OCI-LY1 (cell line): ENCODE measurements at regions not wholly inside any gene's neighbourhood (a gene's known extent, or its start where the extent isn't known, plus 50 kb on each side); places are given as distances from the start of the nearest gene placed in this dataset.

Source experiments
- H2AFZ ChIP-seq: fragments of 200-600 bp; sonication (generic), shearing (Covaris generic); 2 replicates; pipeline ENCODE4 v1.6.0; 2014; ENCODE audit warnings: antibody characterized with exemption, mild to moderate bottlenecking, low read length
- H3F3A ChIP-seq: fragments of 200-600 bp; sonication (generic), shearing (Covaris generic); 2 replicates; pipeline ENCODE4 v1.6.0; 2014; ENCODE audit warnings: mild to moderate bottlenecking, antibody characterized with exemption, low read length, moderate library complexity; ENCODE audit not compliant: insufficient read depth
- H3K27ac ChIP-seq: fragments of 200-600 bp; sonication (generic); 2 replicates; pipeline ENCODE4 v1.5.1; 2014; ENCODE audit warnings: low read length, mixed run types, mild to moderate bottlenecking, low read depth; ENCODE audit not compliant: poor library complexity, severe bottlenecking
- H3K27me3 ChIP-seq: fragments of 200-600 bp; sonication (generic); 2 replicates; pipeline ENCODE4 v1.6.0; 2014; ENCODE audit warnings: antibody characterized with exemption, mild to moderate bottlenecking, low read length, moderate library complexity; ENCODE audit not compliant: insufficient read depth
- H3K36me3 ChIP-seq: fragments of 200-600 bp; sonication (generic); 2 replicates; pipeline ENCODE4 v1.6.1; 2014; ENCODE audit warnings: mild to moderate bottlenecking, antibody characterized with exemption, low read length, moderate library complexity, mixed read lengths; ENCODE audit not compliant: insufficient read depth
- H3K4me1 ChIP-seq: fragments of 200-600 bp; sonication (generic); 2 replicates; pipeline ENCODE4 v1.5.1; 2014; ENCODE audit warnings: mild to moderate bottlenecking, low read length, moderate library complexity; ENCODE audit not compliant: insufficient read depth, severe bottlenecking
- H3K4me2 ChIP-seq: fragments of 200-600 bp; sonication (generic), shearing (Covaris generic); 2 replicates; pipeline ENCODE4 v1.6.1; 2014; ENCODE audit warnings: low read length
- H3K4me3 ChIP-seq: fragments of 200-600 bp; sonication (generic); 2 replicates; pipeline ENCODE4 v1.5.1; 2014; ENCODE audit warnings: low read length, low read depth, mild to moderate bottlenecking, mixed read lengths; ENCODE audit not compliant: poor library complexity, severe bottlenecking
- H3K79me2 ChIP-seq: fragments of 200-600 bp; shearing (Covaris generic); 2 replicates; pipeline ENCODE4 v1.6.1; 2016; ENCODE audit warnings: mixed run types, low read length, mixed read lengths; ENCODE audit not compliant: insufficient read depth
- H3K9ac ChIP-seq: fragments of 200-600 bp; sonication (generic), shearing (Covaris generic); 2 replicates; pipeline ENCODE4 v1.6.1; 2014; ENCODE audit warnings: mild to moderate bottlenecking, low read length, mixed read lengths
- H3K9me2 ChIP-seq: fragments of 200-600 bp; sonication (generic), shearing (Covaris generic); 2 replicates; pipeline ENCODE4 v1.6.1; 2014; ENCODE audit warnings: low read depth, mild to moderate bottlenecking, low read length, mixed read lengths
- H3K9me3 ChIP-seq: fragments of 200-600 bp; shearing (Covaris generic); 2 replicates; pipeline ENCODE4 v1.6.1; 2014; ENCODE audit warnings: low read length, mixed read lengths
- H4K20me1 ChIP-seq: fragments of 200-600 bp; sonication (generic), shearing (Covaris generic); 2 replicates; pipeline ENCODE4 v1.6.0; 2016; ENCODE audit warnings: mild to moderate bottlenecking, low read length; ENCODE audit not compliant: insufficient read depth
- EZH2 ChIP-seq: fragments of 200-600 bp; sonication (generic), shearing (Covaris generic); IDR thresholded peaks from 2 replicates; pipeline ENCODE4 v1.8.0; 2017; ENCODE audit warnings: borderline replicate concordance, mixed run types, mild to moderate bottlenecking, antibody characterized with exemption, low read length, moderate library complexity, mixed read lengths
- TF ChIP-seq, protein P1 (sequence below): fragments of 200-600 bp; sonication (generic), shearing (Covaris generic); IDR thresholded peaks from 2 replicates; pipeline ENCODE4 v1.5.1; 2017; ENCODE audit warnings: mild to moderate bottlenecking, antibody characterized with exemption, low read length, moderate library complexity, mixed read lengths

DNA sequence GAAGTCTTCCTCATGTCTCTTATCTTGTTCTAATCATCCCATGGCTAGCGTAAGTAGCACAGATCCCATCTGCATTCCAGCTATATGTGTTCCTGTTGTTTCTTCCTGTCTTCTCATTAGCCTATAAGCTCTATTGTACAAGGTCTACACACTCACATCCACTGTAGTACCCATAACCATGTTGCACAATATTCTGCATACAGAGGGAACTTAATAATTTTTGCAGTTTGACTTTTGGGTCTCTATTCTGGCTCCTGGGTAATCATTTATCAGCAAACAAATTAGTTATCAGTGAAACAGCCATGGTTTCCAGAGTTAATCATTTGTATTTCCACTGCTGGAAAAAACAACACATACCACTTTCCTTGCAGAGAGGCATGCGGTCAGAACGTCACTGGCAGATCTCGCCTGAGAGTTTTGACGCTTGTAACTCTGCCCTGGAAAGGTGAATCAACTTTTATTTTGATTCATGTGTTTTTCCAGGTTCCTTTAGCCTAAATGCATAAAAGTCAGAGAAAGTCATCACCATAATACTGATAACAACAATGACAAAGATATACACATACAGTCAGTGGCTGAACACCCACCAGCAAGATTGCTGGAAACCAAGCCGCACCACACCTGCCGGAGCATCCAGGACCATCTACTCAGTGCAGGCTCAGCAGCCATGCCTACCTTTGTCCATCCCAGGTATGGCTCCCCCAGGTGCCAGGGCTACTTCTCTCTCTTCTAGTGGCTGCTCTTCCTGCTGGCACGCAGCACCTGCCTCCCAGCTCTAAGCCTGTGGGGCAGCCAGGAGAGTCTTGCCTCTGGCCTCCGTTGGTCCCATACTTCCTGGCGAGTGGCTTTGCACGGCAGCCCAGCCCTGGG lies 158.2 kb downstream of the QRSL1 start:
- Histone ChIP-seq H3K9me2 (no peaks in the 10 kb centered on the region), H3K4me3 (no peak overlapping the region), H2AFZ (no peak overlapping the region), H3K9ac (no peak overlapping the region), H3K27me3 (no peaks in the 10 kb centered on the region), H3K4me2 (no peak overlapping the region), H3K36me3 (no peaks in the 10 kb centered on the region; the same call in 1 of the 2 replicates), H3K79me2 (no peaks in the 10 kb centered on the region), H3K4me1 (peaks cover 28% of the 10 kb centered on the region), H3K9me3 (no peaks in the 10 kb centered on the region), H4K20me1 (no peaks in the 10 kb centered on the region), H3K27ac (no peak overlapping the region), H3F3A (no peaks in the 10 kb centered on the region)
- TF ChIP-seq EZH2: no peak
- TF ChIP-seq, protein P1, sequence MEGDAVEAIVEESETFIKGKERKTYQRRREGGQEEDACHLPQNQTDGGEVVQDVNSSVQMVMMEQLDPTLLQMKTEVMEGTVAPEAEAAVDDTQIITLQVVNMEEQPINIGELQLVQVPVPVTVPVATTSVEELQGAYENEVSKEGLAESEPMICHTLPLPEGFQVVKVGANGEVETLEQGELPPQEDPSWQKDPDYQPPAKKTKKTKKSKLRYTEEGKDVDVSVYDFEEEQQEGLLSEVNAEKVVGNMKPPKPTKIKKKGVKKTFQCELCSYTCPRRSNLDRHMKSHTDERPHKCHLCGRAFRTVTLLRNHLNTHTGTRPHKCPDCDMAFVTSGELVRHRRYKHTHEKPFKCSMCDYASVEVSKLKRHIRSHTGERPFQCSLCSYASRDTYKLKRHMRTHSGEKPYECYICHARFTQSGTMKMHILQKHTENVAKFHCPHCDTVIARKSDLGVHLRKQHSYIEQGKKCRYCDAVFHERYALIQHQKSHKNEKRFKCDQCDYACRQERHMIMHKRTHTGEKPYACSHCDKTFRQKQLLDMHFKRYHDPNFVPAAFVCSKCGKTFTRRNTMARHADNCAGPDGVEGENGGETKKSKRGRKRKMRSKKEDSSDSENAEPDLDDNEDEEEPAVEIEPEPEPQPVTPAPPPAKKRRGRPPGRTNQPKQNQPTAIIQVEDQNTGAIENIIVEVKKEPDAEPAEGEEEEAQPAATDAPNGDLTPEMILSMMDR: no peak

GRCh38 chr6:106785298-106785697 lies 155.9 kb downstream of the QRSL1 start:
- Histone ChIP-seq H3K9me2 (no peaks in the 10 kb centered on the region), H3K9ac (no peak overlapping the region), H3K4me1 (peaks cover 25% of the 10 kb centered on the region), H3K79me2 (no peaks in the 10 kb centered on the region), H3K27me3 (no peaks in the 10 kb centered on the region), H3K27ac (no peak overlapping the region), H3K36me3 (no peaks in the 10 kb centered on the region; the same call in 1 of the 2 replicates), H3K4me3 (no peak overlapping the region), H3K4me2 (no peak overlapping the region), H2AFZ (no peak overlapping the region), H3F3A (no peaks in the 10 kb centered on the region), H3K9me3 (no peaks in the 10 kb centered on the region), H4K20me1 (no peaks in the 10 kb centered on the region)
- no peak for TF ChIP-seq EZH2
- TF ChIP-seq, protein P1: no peak

DNA sequence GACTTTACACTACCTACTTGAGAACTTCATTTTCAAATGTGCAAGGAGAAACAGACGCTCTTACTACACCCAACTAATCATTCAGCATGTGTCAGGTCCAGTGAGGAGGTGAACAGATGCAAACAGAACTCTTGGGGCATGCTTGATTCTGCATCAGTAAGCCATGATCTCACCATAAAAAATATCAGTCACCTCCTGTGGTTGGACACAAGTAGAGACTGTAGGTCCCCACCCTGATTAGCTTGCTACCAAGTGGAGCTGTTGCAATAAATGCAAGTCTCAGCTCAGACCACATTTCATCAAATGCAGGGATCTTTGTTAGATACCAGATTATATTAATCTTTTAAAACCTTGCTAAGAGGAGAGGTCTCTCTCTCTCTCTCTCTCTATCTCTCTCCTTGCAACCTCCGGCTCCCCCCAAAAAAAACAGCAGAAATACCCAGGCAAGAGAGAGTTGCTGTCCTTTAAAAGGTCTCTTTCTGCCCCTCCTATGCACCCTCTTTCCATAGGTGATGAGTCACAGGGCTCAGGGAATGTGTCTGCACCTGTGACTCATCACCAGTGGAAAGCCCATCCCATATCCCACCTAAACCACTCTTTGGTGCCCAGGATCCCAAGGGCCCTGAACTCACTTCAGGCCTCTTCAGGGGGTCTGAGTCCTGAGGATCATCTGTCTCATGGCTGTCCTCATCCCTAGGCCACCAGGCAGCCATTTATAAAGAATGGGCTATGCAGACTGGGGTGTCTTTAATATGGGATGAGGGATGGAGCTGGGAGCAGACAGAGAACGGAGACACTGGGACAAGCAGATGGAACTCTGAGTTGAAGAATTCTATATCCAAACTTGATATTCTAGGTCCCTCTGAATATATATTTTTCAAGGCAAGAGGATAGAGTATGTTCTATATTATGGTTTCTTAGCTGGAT lies 154.5 kb downstream of the QRSL1 start:
- H3K36me3 ChIP-seq: no peaks in the 10 kb centered on the region; the same call in 1 of the 2 replicates
- TF ChIP-seq, protein P1: no peak
- no peak for TF ChIP-seq EZH2
- H3F3A ChIP-seq: no peaks in the 10 kb centered on the region
- H4K20me1 ChIP-seq: no peaks in the 10 kb centered on the region
- H2AFZ ChIP-seq: peak overlapping the region; percentile 68; the same call in 1 of the 2 replicates
- no peaks in the 10 kb centered on the region for H3K79me2 ChIP-seq
- peaks cover 3% of the 10 kb centered on the region for H3K9me3 ChIP-seq
- H3K27ac ChIP-seq: no peak overlapping the region
- H3K4me1 ChIP-seq: peaks cover 19% of the 10 kb centered on the region
- H3K27me3 ChIP-seq: no peaks in the 10 kb centered on the region
- H3K9ac ChIP-seq: no peak overlapping the region
- H3K4me3 ChIP-seq: no peak overlapping the region
- H3K9me2 ChIP-seq: no peaks in the 10 kb centered on the region
- no peak overlapping the region for H3K4me2 ChIP-seq
